PC-9 (cell line): ENCODE measurements at regions not wholly inside any gene's neighbourhood (a gene's known extent, or its start where the extent isn't known, plus 50 kb on each side); places are given as distances from the start of the nearest gene placed in this dataset.

ENCODE experiments used
- BruUV-seq: library from RNA; stranded (reverse); fragments of 400-500 nt; replicated peaks from 2 replicates; lab custom pipeline; 2021; lab: Mats Ljungman, UMichigan
- CTCF ChIA-PET: fragments of 300-600 bp; sonication (Branson Sonifier 250); formaldehyde crosslinking; loops from one replicate; lab custom pipeline; 2022; ENCODE audit warnings: antibody characterized with exemption; lab: Charles Lee
- POLR2A ChIA-PET: fragments of 300-600 bp; sonication (Branson Sonifier 250); formaldehyde crosslinking; loops from one replicate; lab custom pipeline; 2022; ENCODE audit warnings: antibody characterized with exemption; ENCODE audit not compliant: unreplicated experiment; lab: Charles Lee
- DNase-seq, 2 experiments: peaks; one replicate each; pipeline versions ENCODE4 v3.0.0 to v3.0.0-alpha.2; 2015 to 2022; ENCODE audit warnings: mixed read lengths in 1 of 2
- H2AFZ ChIP-seq: fragments of 200-600 bp; sonication (generic); 2 replicates; pipeline ENCODE4 v1.8.1; 2017; ENCODE audit warnings: antibody characterized with exemption
- H3F3A ChIP-seq: fragments of 200-600 bp; sonication (generic); 2 replicates; pipeline ENCODE4 v1.8.1; 2017; ENCODE audit warnings: antibody characterized with exemption, mild to moderate bottlenecking, low read depth; ENCODE audit not compliant: insufficient read depth
- H3K27ac ChIP-seq: fragments of 200-600 bp; sonication (generic); 2 replicates; pipeline ENCODE4 v1.6.1; 2016; ENCODE audit warnings: mixed run types
- H3K27me3 ChIP-seq: fragments of 200-600 bp; sonication (generic); 2 replicates; pipeline ENCODE4 v1.6.1; 2016; ENCODE audit warnings: low read depth, mixed run types; ENCODE audit not compliant: insufficient read depth
- H3K36me3 ChIP-seq: fragments of 200-600 bp; sonication (generic); 2 replicates; pipeline ENCODE4 v1.6.1; 2016; ENCODE audit warnings: low read depth, mixed run types
- H3K4me1 ChIP-seq: fragments of 200-600 bp; sonication (generic); replicated peaks from 2 replicates; pipeline ENCODE4 v1.6.1; 2016; ENCODE audit warnings: mixed run types; ENCODE audit not compliant: insufficient read depth
- H3K4me2 ChIP-seq: fragments of 200-600 bp; sonication (generic); 2 replicates; pipeline ENCODE4 v1.6.1; 2017; ENCODE audit warnings: mixed run types
- H3K4me3 ChIP-seq: fragments of 200-600 bp; sonication (generic); 2 replicates; pipeline ENCODE4 v1.6.1; 2016; ENCODE audit warnings: mixed run types
- H3K79me2 ChIP-seq: fragments of 200-600 bp; sonication (generic); 2 replicates; pipeline ENCODE4 v1.6.1; 2017; ENCODE audit warnings: low read depth, mixed run types
- H3K9me2 ChIP-seq: fragments of 200-600 bp; sonication (generic); 2 replicates; pipeline ENCODE4 v1.8.1; 2017; ENCODE audit warnings: mild to moderate bottlenecking; ENCODE audit not compliant: insufficient read depth
- H3K9me3 ChIP-seq: fragments of 200-600 bp; sonication (generic); 2 replicates; pipeline ENCODE4 v1.8.1; 2016; ENCODE audit warnings: low read depth; ENCODE audit not compliant: insufficient read depth
- H4K20me1 ChIP-seq: fragments of 200-600 bp; sonication (generic); 2 replicates; pipeline ENCODE4 v1.8.1; 2017; ENCODE audit not compliant: insufficient read depth
- CTCF ChIP-seq: fragments of 200-600 bp; sonication (generic); conservative IDR thresholded peaks from 2 replicates; pipeline ENCODE4 v1.6.1; 2017; ENCODE audit warnings: mixed run types, antibody characterized with exemption, mild to moderate bottlenecking, moderate library complexity
- EZH2 ChIP-seq: fragments of 200-600 bp; sonication (generic); IDR thresholded peaks from 2 replicates; pipeline ENCODE4 v1.8.0; 2017; ENCODE audit warnings: antibody characterized with exemption, low read depth
- intact Hi-C: fragments of 100-400 bp; cut with micrococcal nuclease; formaldehyde crosslinking; loops from one replicate; pipeline ENCODE4 v1.10.0; 2022; ENCODE audit not compliant: unreplicated experiment

DNA sequence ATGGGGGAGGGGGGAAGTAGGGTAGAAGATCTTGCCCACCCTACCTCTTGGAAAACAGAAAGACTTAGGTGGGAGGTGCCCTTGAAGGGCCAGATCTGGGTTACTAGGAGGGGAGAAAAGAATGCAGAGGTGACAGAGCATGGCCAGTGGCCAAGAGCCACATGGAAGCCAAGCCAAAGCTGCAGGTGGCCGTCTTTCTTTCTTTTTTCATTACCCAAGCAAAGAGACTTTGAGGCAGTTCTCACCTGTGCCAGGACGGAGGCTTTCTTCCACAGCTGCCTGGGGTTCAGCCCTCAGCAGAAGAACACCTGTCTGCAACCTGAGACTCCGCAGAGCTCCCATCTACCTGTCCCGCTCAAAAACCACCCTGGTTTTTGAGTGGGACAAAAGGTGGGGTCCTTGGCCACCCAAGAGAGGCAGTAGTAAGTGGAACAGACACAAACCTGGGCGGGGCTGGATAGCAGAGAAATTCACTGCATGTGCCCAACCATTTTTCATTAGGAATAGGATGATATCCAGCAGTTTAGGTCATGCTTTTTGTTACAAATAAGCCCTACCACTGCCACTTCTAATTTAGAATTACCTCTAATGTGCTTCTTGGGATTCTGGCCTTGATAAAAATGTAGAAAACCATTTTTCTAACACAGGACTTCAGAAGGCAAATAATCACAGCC is 116.5 kb downstream of the DYRK2 start:
- Histone ChIP-seq H3F3A (peaks cover 14% of the 10 kb centered on the region), H2AFZ (no peak overlapping the region), H3K4me1 (peaks cover 25% of the 10 kb centered on the region), H3K27ac (peak overlapping the region; percentile 57; the same call in 1 of the 2 replicates), H3K4me3 (no peak overlapping the region), H3K79me2 (no peaks in the 10 kb centered on the region), H3K4me2 (0 out of 2 replicates have a peak overlapping the region, but pooled peaks have one; percentile 53), H3K27me3 (no peaks in the 10 kb centered on the region), H3K9me2 (no peaks in the 10 kb centered on the region), H4K20me1 (no peaks in the 10 kb centered on the region), H3K36me3 (no peaks in the 10 kb centered on the region), H3K9me3 (no peaks in the 10 kb centered on the region; the same call in 1 of the 2 replicates)
- CTCF ChIA-PET = no interaction called here
- no peak for DNase-seq
- intact Hi-C loops = no loop called here
- TF ChIP-seq CTCF (no peak), EZH2 (no peak)
- POLR2A ChIA-PET = no interaction called here
- no TSS peak for BruUV-seq

- Histone ChIP-seq H3K4me2 (peak overlapping the region; percentile 53), H3K9me3 (no peaks in the 10 kb centered on the region), H3K9me2 (no peaks in the 10 kb centered on the region), H4K20me1 (no peaks in the 10 kb centered on the region), H3K4me1 (peaks cover 18% of the 10 kb centered on the region), H2AFZ (no peak overlapping the region), H3K79me2 (no peaks in the 10 kb centered on the region), H3K36me3 (no peaks in the 10 kb centered on the region), H3K27ac (peak overlapping the region; percentile 57), H3K4me3 (no peak overlapping the region), H3F3A (peaks cover 14% of the 10 kb centered on the region), H3K27me3 (no peaks in the 10 kb centered on the region)
- DNase-seq = peak; percentile 12 to 87
- TF ChIP-seq CTCF = no peak
- no peak for TF ChIP-seq EZH2
- ChIA-PET POLR2A (interaction anchor here (0.5 to 0.6 kb wide), 2 partner anchors 52 to 137 kb away, joined by 5 to 13 read pairs; no protein-coding TSS in a partner anchor), CTCF (no interaction called here)
- BruUV-seq = no TSS peak
- intact Hi-C loops = no loop called here
Observed at GRCh38 chr12:67765776-67766766, 117.5 kb downstream of the DYRK2 start.

GRCh38 chr12:67772267-67773169 is 124.0 kb downstream of the DYRK2 start:
- no peak overlapping the region for H3K4me2 ChIP-seq
- peaks cover 26% of the 10 kb centered on the region for H3F3A ChIP-seq
- no peaks in the 10 kb centered on the region for H3K36me3 ChIP-seq
- ChIA-PET CTCF (no interaction called here), POLR2A (no interaction called here)
- no peak for TF ChIP-seq EZH2
- no peak for TF ChIP-seq CTCF
- intact Hi-C loops = no loop called here
- no peak overlapping the region for H3K27ac ChIP-seq
- H3K4me1 ChIP-seq = peaks cover 36% of the 10 kb centered on the region
- no TSS peak for BruUV-seq
- 0 out of 2 replicates have a peak, but pooled peaks cover 4% of the 10 kb centered on the region for H3K9me2 ChIP-seq
- H3K9me3 ChIP-seq = no peaks in the 10 kb centered on the region
- H3K4me3 ChIP-seq = no peak overlapping the region
- H4K20me1 ChIP-seq = no peaks in the 10 kb centered on the region
- no peaks in the 10 kb centered on the region for H3K79me2 ChIP-seq
- no peak for DNase-seq
- no peak overlapping the region for H2AFZ ChIP-seq
- H3K27me3 ChIP-seq = no peaks in the 10 kb centered on the region
